DND-41 (cell line): ENCODE measurements at regions not wholly inside any gene's neighbourhood (a gene's known extent, or its start where the extent isn't known, plus 50 kb on each side); places are given as distances from the start of the nearest gene placed in this dataset.

Experiments used
- EZH2 ChIP-seq: IDR thresholded peaks from 3 replicates; pipeline ENCODE4 v1.6.1; 2012; ENCODE audit warnings: borderline replicate concordance, low read depth, mild to moderate bottlenecking, moderate library complexity, low read length, inconsistent platforms; ENCODE audit not compliant: severe bottlenecking
- TF ChIP-seq, protein P1 (sequence below): IDR thresholded peaks from 2 replicates; pipeline ENCODE4 v1.5.1; 2012; ENCODE audit warnings: borderline replicate concordance, low read length, moderate library complexity, mild to moderate bottlenecking; ENCODE audit not compliant: poor library complexity, severe bottlenecking; ENCODE audit errors: extremely low read depth

GRCh38 chr10:57962839-57963238 is 304.9 kb downstream of the IPMK start:
- TF ChIP-seq, protein P1, sequence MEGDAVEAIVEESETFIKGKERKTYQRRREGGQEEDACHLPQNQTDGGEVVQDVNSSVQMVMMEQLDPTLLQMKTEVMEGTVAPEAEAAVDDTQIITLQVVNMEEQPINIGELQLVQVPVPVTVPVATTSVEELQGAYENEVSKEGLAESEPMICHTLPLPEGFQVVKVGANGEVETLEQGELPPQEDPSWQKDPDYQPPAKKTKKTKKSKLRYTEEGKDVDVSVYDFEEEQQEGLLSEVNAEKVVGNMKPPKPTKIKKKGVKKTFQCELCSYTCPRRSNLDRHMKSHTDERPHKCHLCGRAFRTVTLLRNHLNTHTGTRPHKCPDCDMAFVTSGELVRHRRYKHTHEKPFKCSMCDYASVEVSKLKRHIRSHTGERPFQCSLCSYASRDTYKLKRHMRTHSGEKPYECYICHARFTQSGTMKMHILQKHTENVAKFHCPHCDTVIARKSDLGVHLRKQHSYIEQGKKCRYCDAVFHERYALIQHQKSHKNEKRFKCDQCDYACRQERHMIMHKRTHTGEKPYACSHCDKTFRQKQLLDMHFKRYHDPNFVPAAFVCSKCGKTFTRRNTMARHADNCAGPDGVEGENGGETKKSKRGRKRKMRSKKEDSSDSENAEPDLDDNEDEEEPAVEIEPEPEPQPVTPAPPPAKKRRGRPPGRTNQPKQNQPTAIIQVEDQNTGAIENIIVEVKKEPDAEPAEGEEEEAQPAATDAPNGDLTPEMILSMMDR: no peak
- TF ChIP-seq EZH2: no peak
